NCI-H1417 (cell line): ENCODE measurements at regions not wholly inside any gene's neighbourhood (a gene's known extent, or its start where the extent isn't known, plus 50 kb on each side); places are given as distances from the start of the nearest gene placed in this dataset.
"Not testable (repeated sequence)": the region's sequence is repeated elsewhere in the genome, so short reads cannot be mapped to it uniquely, and the experiment has no call there.

Experiments
- DNase-seq, 3 experiments: peaks; one replicate each; lab custom pipeline; 2025; lab: John Stamatoyannopoulos, UW

GRCh38 chr6:92388706-92389105 lies 1030.7 kb downstream of the EPHA7 start:
- DNase-seq, result not testable (repeated sequence)

DNA sequence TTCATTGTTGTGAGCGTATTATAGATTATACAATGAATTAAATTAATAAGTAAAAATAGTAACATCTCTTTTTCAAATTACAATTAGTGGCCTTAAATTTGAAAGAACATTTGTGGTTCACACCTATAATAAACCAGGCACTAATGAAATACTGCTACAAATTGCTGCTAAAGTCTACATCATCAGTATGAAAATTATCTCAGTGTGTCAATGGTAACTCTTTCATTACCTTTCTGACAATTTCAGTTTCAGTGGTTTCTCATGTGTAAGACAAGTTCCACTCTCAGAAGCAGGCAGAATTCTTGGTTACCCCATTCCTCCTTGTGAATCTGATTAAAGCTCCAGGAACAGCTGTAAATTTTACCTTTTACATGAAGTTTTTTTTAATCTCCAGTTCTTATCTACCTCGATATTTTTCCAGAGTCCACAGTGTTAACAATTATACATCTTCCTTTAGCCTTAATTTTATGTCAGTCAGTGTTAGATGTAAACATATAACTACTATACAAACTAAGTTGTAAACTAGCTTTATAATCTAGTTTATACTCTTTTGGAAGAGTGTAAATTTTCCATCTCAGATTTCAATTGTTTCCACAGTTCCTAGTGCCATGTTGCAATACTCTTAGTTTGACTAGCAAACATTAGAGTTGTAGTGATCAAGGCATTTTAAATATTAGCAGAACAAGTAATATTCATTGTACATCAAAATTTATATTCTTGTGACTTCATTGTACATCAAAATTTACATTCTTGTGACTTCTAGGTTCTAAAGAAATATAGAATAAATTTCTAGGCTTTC lies 1038.4 kb downstream of the EPHA7 start:
- DNase-seq, result no peak

GRCh38 chr6:92377137-92377536 lies 1042.2 kb downstream of the EPHA7 start:
- DNase-seq, result no peak

DNA sequence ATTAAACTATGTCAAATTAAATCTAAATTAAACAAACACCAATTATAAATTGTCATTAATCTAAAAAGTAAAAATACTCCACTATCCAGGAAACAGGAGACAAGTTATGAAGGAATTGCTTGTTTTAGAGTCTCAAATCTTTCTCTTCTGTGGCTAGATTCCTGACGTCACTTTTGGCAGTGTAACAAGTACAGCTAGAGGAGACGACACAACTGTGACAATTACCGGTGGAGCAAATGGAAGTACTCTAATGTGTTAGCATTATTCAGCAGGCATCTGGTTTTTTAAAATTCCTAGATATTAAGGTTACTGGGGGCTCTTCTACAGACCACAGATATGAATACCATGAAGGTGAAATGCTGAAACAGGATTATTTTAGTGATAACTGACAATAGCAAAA lies 1042.7 kb downstream of the EPHA7 start:
- no peak for DNase-seq

- DNase-seq, result no peak
Measured at GRCh38 chr6:92371211-92372208, 1047.8 kb downstream of the EPHA7 start.

DNA sequence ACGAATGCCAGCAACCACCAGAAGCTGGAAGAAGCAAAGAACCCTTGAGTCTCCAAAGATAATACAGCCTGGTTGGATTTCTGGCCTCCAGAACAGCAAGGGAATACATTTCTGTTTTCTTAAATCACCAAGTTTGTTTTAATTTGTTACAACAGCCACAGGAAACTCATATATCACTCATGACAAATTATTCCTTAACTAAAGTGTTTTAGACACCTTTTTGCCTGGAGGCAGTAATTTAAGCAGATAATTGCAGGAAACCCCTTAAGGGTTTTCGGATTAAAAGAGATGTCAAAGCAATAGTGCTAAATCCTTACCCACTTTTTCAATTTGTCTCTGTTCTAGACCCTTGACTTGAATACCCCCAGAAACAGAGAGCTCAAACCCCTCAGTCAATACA lies 1050.0 kb downstream of the EPHA7 start:
- peak in 2 of 3 experiments; percentile 57 to 88 for DNase-seq

- DNase-seq, result peak in 2 of 3 experiments; percentile 1 to 54
Measured at GRCh38 chr6:92364948-92365541, 1054.3 kb downstream of the EPHA7 start.

GRCh38 chr6:92363111-92363510 lies 1056.2 kb downstream of the EPHA7 start:
- DNase-seq, result no peak

- no peak for DNase-seq
Measured at GRCh38 chr6:92362404-92362803, 1057.0 kb downstream of the EPHA7 start.

- no peak for DNase-seq
Measured at GRCh38 chr6:92361990-92362389, 1057.4 kb downstream of the EPHA7 start.

DNA sequence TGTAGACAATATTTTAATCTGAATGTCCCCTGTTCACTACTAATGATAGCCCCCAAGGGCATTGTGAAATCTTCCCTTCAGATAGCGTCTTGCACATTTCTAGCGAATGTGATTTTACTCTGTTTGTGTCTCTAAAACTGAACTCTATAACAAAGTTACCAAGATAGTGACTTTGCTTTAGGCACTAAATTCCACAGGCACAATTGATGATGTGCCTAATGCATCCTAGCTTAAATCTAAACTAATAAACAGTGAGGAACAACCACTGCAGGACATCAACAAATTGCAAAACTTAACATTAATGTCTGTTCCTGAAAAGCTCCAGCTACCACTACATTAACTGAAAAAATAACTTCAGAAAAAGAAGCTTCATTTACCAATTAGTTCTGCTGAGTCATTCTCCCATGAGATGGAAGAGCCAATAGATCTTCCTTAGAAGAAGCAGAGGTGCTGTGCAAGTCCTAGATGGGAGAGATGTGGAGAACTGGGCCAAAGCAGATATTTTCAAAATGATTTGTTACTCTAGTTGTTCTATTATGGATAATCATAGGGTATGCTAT lies 1065.0 kb downstream of the EPHA7 start:
- DNase-seq, result no peak

DNA sequence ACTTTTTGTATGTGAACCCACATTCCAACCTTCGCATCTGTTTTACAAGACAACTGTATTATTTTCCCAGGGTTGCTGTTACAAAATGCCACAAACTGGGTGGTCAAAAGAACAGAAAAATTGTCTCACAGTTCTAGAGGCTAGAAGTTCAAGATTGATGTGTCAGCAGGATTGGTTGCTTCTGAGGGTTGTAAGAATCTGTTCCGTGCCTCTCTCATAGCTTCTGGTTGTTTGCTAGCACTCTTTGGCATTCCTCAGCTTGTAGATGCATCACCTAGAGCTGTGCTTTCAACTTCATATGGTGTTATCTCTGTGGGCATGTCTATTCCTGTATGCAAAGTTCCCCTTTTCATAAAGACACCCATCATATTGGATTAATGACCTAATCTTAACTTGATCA lies 1067.2 kb downstream of the EPHA7 start:
- no peak for DNase-seq

DNA sequence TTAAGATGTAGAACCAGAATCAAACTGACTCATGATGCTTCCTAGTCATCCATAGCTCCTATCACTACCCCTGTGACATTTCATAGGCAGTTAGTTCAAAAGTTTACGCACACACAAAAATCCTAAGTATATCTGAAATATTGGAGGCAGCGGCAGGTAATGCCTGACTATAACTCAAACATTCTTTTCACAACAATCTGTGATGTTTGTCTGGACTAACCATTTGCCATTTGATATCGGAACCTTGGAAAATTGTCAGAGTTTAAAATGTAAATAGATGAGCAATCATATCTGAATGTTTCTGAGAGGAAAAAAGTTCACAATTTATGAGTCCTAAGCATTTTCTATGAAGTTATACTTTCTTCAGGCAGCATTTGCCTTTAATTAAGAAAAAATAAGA lies 1078.2 kb downstream of the EPHA7 start:
- DNase-seq, result no peak

DNA sequence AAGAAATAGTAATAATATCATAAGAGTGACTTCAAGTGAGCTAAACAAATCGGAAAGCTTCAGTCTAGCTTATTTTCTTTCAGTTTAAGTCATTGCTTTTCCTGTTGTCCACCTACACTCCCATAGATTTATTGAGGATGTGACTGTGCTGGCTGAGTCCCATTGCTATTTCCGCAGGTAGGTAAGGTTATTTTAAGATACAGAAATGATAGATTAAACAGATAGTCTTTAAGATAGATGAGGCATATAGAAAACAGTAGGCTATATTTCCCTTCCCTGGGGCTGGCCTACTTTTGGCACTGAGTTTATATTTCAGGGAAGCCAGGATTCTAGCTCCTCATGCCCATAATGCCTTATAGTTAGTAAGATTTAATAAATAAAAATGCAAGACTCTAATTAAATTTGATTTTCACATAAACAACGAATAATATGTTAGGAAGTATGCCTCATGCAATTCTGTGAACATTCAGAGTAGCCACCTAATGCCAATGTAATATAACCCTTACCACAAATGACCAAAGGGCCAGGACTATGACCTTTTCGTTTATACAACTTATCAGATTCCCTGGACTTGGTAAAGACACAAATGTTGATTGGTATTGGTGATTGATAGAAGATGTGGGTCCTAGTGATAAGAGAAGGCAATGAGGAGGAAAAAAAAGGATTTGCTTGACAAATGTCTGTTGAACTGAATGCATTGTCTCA lies 1079.3 kb downstream of the EPHA7 start:
- DNase-seq, result no peak

- DNase-seq, result no peak
Measured at GRCh38 chr6:92337571-92337970, 1081.8 kb downstream of the EPHA7 start.

- no peak for DNase-seq
Measured at GRCh38 chr6:92329208-92329847, 1090.0 kb downstream of the EPHA7 start.

- no peak for DNase-seq
Measured at GRCh38 chr6:92315312-92315711, 1104.0 kb downstream of the EPHA7 start.

DNA sequence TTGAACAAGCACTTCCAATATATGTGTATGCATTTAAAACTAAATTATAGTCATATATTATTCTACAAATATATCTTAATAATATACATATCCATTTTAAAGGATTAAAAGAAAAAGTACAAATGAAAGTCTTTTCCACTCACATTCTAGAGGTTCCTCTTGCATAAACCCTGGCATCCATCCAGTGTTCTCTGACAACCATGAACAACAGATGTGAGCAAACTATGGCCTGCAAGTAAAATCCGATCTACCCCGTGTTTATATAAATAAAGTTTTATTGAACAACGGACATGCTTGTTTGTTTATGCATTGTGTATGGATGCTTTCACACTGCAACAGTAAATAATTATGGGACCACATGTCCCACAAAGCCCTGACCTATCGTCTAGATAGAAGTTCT lies 1122.3 kb downstream of the EPHA7 start:
- DNase-seq, result no peak

GRCh38 chr6:92292067-92292466 lies 1127.3 kb downstream of the EPHA7 start:
- DNase-seq, result no peak

DNA sequence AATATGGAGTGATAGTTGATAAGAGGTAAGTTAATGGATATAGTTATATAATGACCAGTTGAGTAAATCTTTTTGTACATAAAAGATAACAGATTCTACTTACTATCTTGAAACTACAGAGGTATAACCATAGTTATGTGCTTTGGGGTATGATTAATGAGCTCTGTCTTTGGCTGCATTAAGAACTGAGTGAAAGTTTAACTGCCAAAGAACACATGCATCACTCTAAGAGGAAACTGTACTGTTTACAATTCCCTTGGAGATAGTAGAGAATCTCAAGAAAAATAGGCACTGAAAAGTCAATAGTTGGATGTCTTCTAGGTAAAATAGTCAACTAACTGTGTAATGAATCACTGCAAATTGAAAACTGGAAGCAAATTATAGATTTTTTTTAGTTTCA lies 1129.5 kb downstream of the EPHA7 start:
- no peak for DNase-seq

DNA sequence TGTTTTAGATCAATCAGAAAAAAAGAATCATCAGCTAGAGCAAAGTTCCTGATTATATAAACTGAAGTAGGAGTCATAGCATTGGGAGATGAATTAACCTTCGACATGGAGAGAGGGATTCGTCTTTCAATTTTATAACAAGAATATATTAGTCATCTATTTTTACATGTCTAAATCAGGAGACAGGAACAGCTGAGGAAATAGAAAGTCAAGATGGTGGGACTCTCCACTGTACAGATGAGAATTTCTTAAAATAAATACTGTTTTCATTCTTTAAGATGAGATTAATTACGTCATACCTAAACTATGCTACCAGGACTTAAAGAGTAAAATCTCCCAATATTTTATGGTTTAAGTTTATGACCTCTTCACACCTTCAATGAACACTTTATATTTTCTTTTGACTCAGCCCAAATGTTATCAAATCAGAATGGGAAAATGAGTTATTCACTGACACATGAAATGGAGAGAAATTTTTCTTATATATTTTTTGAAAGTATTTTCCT lies 1137.7 kb downstream of the EPHA7 start:
- no peak for DNase-seq
